Common myeloid progenitor, CD34-positive (primary cell): ENCODE measurements at regions not wholly inside any gene's neighbourhood (a gene's known extent, or its start where the extent isn't known, plus 50 kb on each side); places are given as distances from the start of the nearest gene placed in this dataset.

Experiments used
- CTCF ChIA-PET: fragments of 350-600 bp; sonication (Branson Sonifier 250); formaldehyde crosslinking; loops from one replicate; lab custom pipeline; 2021; ENCODE audit warnings: antibody characterized with exemption; lab: Charles Lee
- POLR2A ChIA-PET: fragments of 350-600 bp; sonication (Branson Sonifier 250); formaldehyde crosslinking; loops from one replicate; lab custom pipeline; 2021; ENCODE audit warnings: antibody characterized with exemption; lab: Charles Lee
- DNase-seq, 3 donors: peaks; one replicate each; pipeline versions ENCODE4 v3.0.0 to v3.0.0-alpha.2; 2013
- H3K27ac ChIP-seq, 2 experiments: 1 replicate in 1 of 2; 2 replicates in 1 of 2; pipeline ENCODE4 v1.7.0; 2013; ENCODE audit warnings: inconsistent platforms in 2 of 2, low read length in 2 of 2, mild to moderate bottlenecking in 2 of 2, low read depth in 1 of 2, moderate library complexity in 1 of 2; ENCODE audit not compliant: severe bottlenecking in 2 of 2, insufficient read depth in 1 of 2, poor library complexity in 1 of 2
- H3K27me3 ChIP-seq, 5 experiments: replicated peaks in 2 of 5; 1 replicate in 3 of 5; 2 replicates in 2 of 5; pipeline versions ENCODE4 v1.6.1 to v1.7.0; 2013; ENCODE audit warnings: low read length in 4 of 5, mild to moderate bottlenecking in 2 of 5, moderate library complexity in 2 of 5, inconsistent platforms in 1 of 5; ENCODE audit not compliant: insufficient read depth in 5 of 5, control insufficient read depth in 4 of 5
- H3K36me3 ChIP-seq, 4 experiments: 1 replicate in 2 of 4; 2 replicates in 2 of 4; pipeline versions ENCODE4 v1.6.1 to v1.7.0; 2013; ENCODE audit warnings: low read length in 3 of 4, control low read depth in 1 of 4, mild to moderate bottlenecking in 1 of 4; ENCODE audit not compliant: control insufficient read depth in 4 of 4, insufficient read depth in 4 of 4
- H3K4me1 ChIP-seq, 4 experiments: 1 replicate in 3 of 4; 2 replicates in 1 of 4; pipeline versions ENCODE4 v1.6.1 to v1.7.1; 2013; ENCODE audit warnings: low read length in 3 of 4, mild to moderate bottlenecking in 3 of 4, control low read depth in 1 of 4, inconsistent platforms in 1 of 4, moderate library complexity in 1 of 4; ENCODE audit not compliant: control insufficient read depth in 4 of 4, insufficient read depth in 4 of 4; ENCODE audit errors: control extremely low read depth in 1 of 4
- H3K4me3 ChIP-seq, 7 experiments: 1 replicate in 4 of 7; 2 replicates in 3 of 7; pipeline versions ENCODE4 v1.5.1 to v1.7.0; 2013; ENCODE audit warnings: mild to moderate bottlenecking in 7 of 7, low read length in 6 of 7, moderate library complexity in 6 of 7, inconsistent platforms in 2 of 7, low read depth in 2 of 7, control low read depth in 1 of 7; ENCODE audit not compliant: insufficient read depth in 4 of 7, control insufficient read depth in 1 of 7; ENCODE audit errors: extremely low read depth in 1 of 7
- H3K9me3 ChIP-seq, 5 experiments: 1 replicate in 4 of 5; 2 replicates in 1 of 5; pipeline versions ENCODE4 v1.6.1 to v1.7.1; 2013; ENCODE audit warnings: low read length in 4 of 5, mild to moderate bottlenecking in 2 of 5, inconsistent platforms in 1 of 5, low read depth in 1 of 5, moderate library complexity in 1 of 5; ENCODE audit not compliant: control insufficient read depth in 4 of 5, insufficient read depth in 2 of 5; ENCODE audit errors: control extremely low read depth in 1 of 5
- WGBS: methylation state at CpG from one replicate; pipeline ENCODE4 v1.1.5; 2013; ENCODE audit not compliant: insufficient coverage; 5-methylcytosine and 5-hydroxymethylcytosine counted together

GRCh38 chr11:128231845-128232410 lies 355.4 kb downstream of the ETS1 start:
- Histone ChIP-seq H3K36me3 (no peaks in the 10 kb centered on the region), H3K4me3 (no peak overlapping the region), H3K27ac (no peak overlapping the region), H3K9me3 (no peaks in the 10 kb centered on the region), H3K27me3 (no peaks in the 10 kb centered on the region), H3K4me1 (peaks cover 11 to 34% (median 20%) of the 10 kb centered on the region in 4 experiments)
- DNase-seq = no peak
- POLR2A ChIA-PET = no interaction called here
- CTCF ChIA-PET = interaction anchor here (0.7 to 1.6 kb wide), 3 partner anchors 17 to 1752 kb away, joined by 3 to 4 read pairs (median 3); no protein-coding TSS in a partner anchor
- 100% methylated on average over 1 of the region's 4 CpGs for WGBS

- no peaks in the 10 kb centered on the region for H3K27me3 ChIP-seq
- H3K27ac ChIP-seq = no peak overlapping the region
- H3K4me1 ChIP-seq = peaks cover 0 to 7% (median 5%) of the 10 kb centered on the region in 4 experiments
- no CpG with 5 or more reads among the region's 3 CpGs for WGBS
- no peaks in the 10 kb centered on the region for H3K36me3 ChIP-seq
- H3K9me3 ChIP-seq = no peaks in the 10 kb centered on the region
- ChIA-PET POLR2A (interaction anchor here (0.6 kb wide), 1 partner anchor 1807 kb away, joined by 3 read pairs; no protein-coding TSS in a partner anchor), CTCF (no interaction called here)
- H3K4me3 ChIP-seq = no peak overlapping the region
- DNase-seq = no peak
These were observed 359.9 kb downstream of the ETS1 start for GRCh38 chr11:128227466-128227865.

- Histone ChIP-seq H3K27ac (no peak overlapping the region), H3K36me3 (no peaks in the 10 kb centered on the region), H3K27me3 (no peaks in the 10 kb centered on the region), H3K4me3 (no peak overlapping the region), H3K9me3 (no peaks in the 10 kb centered on the region), H3K4me1 (peaks cover 0 to 7% (median 5%) of the 10 kb centered on the region in 4 experiments)
- 97% methylated on average over 5 of the region's 7 CpGs for WGBS
- ChIA-PET POLR2A (no interaction called here), CTCF (no interaction called here)
- no peak for DNase-seq
These were observed 361.1 kb downstream of the ETS1 start for GRCh38 chr11:128226106-128226716.

GRCh38 chr11:128222245-128222884 lies 365.0 kb downstream of the ETS1 start:
- Histone ChIP-seq H3K27me3 (no peaks in the 10 kb centered on the region), H3K4me1 (no peaks in the 10 kb centered on the region), H3K9me3 (no peaks in the 10 kb centered on the region), H3K4me3 (no peak overlapping the region), H3K36me3 (no peaks in the 10 kb centered on the region), H3K27ac (no peak overlapping the region)
- CTCF ChIA-PET = no interaction called here
- 100% methylated on average over 5 of the region's 5 CpGs for WGBS
- POLR2A ChIA-PET = no interaction called here
- DNase-seq = no peak

GRCh38 chr11:128219731-128220120 lies 367.6 kb downstream of the ETS1 start:
- Histone ChIP-seq H3K27ac (no peak overlapping the region), H3K27me3 (no peaks in the 10 kb centered on the region), H3K4me1 (no peaks in the 10 kb centered on the region), H3K36me3 (no peaks in the 10 kb centered on the region), H3K9me3 (peaks cover 0 to 2% (median 0%) of the 10 kb centered on the region in 5 experiments), H3K4me3 (no peak overlapping the region)
- ChIA-PET CTCF (interaction anchor here (0.8 to 1.6 kb wide), 2 partner anchors 11 to 14 kb away, joined by 3 to 6 read pairs; no protein-coding TSS in a partner anchor), POLR2A (no interaction called here)
- WGBS = 100% methylated on average over 1 of the region's 4 CpGs
- no peak for DNase-seq

- H3K36me3 ChIP-seq = no peaks in the 10 kb centered on the region
- no peaks in the 10 kb centered on the region for H3K27me3 ChIP-seq
- H3K27ac ChIP-seq = no peak overlapping the region
- H3K9me3 ChIP-seq = peaks cover 0 to 2% (median 0%) of the 10 kb centered on the region in 5 experiments
- H3K4me3 ChIP-seq = no peak overlapping the region
- POLR2A ChIA-PET = no interaction called here
- no CpG with 5 or more reads among the region's 1 CpG for whole genome bisulfite sequencing
- DNase-seq = no peak
- H3K4me1 ChIP-seq = no peaks in the 10 kb centered on the region
- CTCF ChIA-PET = no interaction called here
These were observed 371.2 kb downstream of the ETS1 start for GRCh38 chr11:128216198-128216597.
